H1 (cell line): ENCODE measurements at regions not wholly inside any gene's neighbourhood (a gene's known extent, or its start where the extent isn't known, plus 50 kb on each side); places are given as distances from the start of the nearest gene placed in this dataset.
"Not testable (repeated sequence)": the region's sequence is repeated elsewhere in the genome, so short reads cannot be mapped to it uniquely, and the experiment has no call there.

Experiments
- CTCF ChIA-PET: fragments of 300-600 bp; sonication (Branson Sonifier 250); formaldehyde crosslinking; loops from one replicate; lab custom pipeline; 2021; ENCODE audit not compliant: partially characterized antibody; lab: Charles Lee
- POLR2A ChIA-PET: fragments of 300-600 bp; sonication (Branson Sonifier 250); formaldehyde crosslinking; loops from one replicate; lab custom pipeline; 2021; ENCODE audit warnings: inconsistent platforms; ENCODE audit not compliant: partially characterized antibody; lab: Charles Lee
- DNase-seq, 2 experiments: peaks; one replicate each; pipeline versions ENCODE4 v3.0.0 to v3.0.0-alpha.2; 2010 to 2022; ENCODE audit warnings: low spot score in 2 of 2, low read depth in 1 of 2, mixed read lengths in 1 of 2
- FAIRE-seq: peaks from 2 replicates; lab custom pipeline; 2011; peaks lifted over from hg19 to GRCh38; lab: Jason Lieb, UNC
- H2AFZ ChIP-seq: 2 replicates; pipeline ENCODE4 v1.8.1; 2012; ENCODE audit warnings: low read length, inconsistent platforms
- H2AK5ac ChIP-seq: 2 replicates; pipeline ENCODE4 v1.6.1; 2013; ENCODE audit warnings: low read depth, low read length
- H2BK120ac ChIP-seq: replicated peaks from 2 replicates; pipeline ENCODE3; 2013; ENCODE audit warnings: low read depth, low read length, inconsistent platforms
- H2BK12ac ChIP-seq: 2 replicates; pipeline ENCODE4 v1.6.1; 2013; ENCODE audit warnings: low read depth, low read length
- H2BK15ac ChIP-seq: 2 replicates; pipeline ENCODE4 v1.6.1; 2013; ENCODE audit warnings: low read length
- H2BK20ac ChIP-seq: 2 replicates; pipeline ENCODE4 v1.6.1; 2013; ENCODE audit warnings: low read length
- H2BK5ac ChIP-seq: 2 replicates; pipeline ENCODE4 v1.6.1; 2013; ENCODE audit warnings: low read depth, low read length
- H3K14ac ChIP-seq: 2 replicates; pipeline ENCODE4 v1.6.1; 2013; ENCODE audit warnings: inconsistent platforms; ENCODE audit not compliant: insufficient read length
- H3K18ac ChIP-seq: 2 replicates; pipeline ENCODE4 v1.6.1; 2013; ENCODE audit warnings: low read length; ENCODE audit errors: extremely low read depth
- H3K23ac ChIP-seq: 2 replicates; pipeline ENCODE4 v1.6.1; 2013; ENCODE audit warnings: inconsistent platforms; ENCODE audit not compliant: insufficient read length
- H3K23me2 ChIP-seq: 2 replicates; pipeline ENCODE4 v1.6.1; 2013; ENCODE audit warnings: low read depth, low read length
- H3K27ac ChIP-seq: 2 replicates; pipeline ENCODE4 v1.6.1; 2011; ENCODE audit warnings: low read depth, low read length, inconsistent platforms
- H3K27me3 ChIP-seq, 4 experiments: replicated peaks in 1 of 4; 1 replicate in 1 of 4; 2 replicates in 3 of 4; pipeline versions ENCODE4 v1.6.1 to v1.8.1; 2011 to 2013; ENCODE audit warnings: low read length in 3 of 4, mild to moderate bottlenecking in 3 of 4, inconsistent platforms in 2 of 4, mixed read lengths in 2 of 4, moderate library complexity in 1 of 4; ENCODE audit not compliant: control insufficient read depth in 3 of 4, insufficient read depth in 3 of 4; ENCODE audit errors: extremely low read depth in 1 of 4
- H3K36me3 ChIP-seq, 4 experiments: 2 replicates each; pipeline versions ENCODE4 v1.6.1 to v1.8.1; 2011 to 2013; ENCODE audit warnings: mild to moderate bottlenecking in 4 of 4, low read length in 3 of 4, moderate library complexity in 2 of 4, control low read depth in 1 of 4, inconsistent platforms in 1 of 4; ENCODE audit not compliant: insufficient read depth in 4 of 4, control insufficient read depth in 2 of 4
- H3K4ac ChIP-seq: replicated peaks from 2 replicates; pipeline ENCODE3; 2013; ENCODE audit warnings: low read length, low read depth, mixed read lengths, inconsistent platforms; ENCODE audit not compliant: insufficient read length
- H3K4me1 ChIP-seq, 4 experiments: replicated peaks in 1 of 4; 1 replicate in 1 of 4; 2 replicates in 3 of 4; pipeline versions ENCODE4 v1.6.1 to v1.8.1; 2011 to 2013; ENCODE audit warnings: low read length in 3 of 4, inconsistent platforms in 2 of 4, mixed read lengths in 1 of 4; ENCODE audit not compliant: insufficient read depth in 4 of 4, control insufficient read depth in 3 of 4
- H3K4me2 ChIP-seq, 2 experiments: 2 replicates each; pipeline versions ENCODE4 v1.6.1 to v1.8.1; 2011 to 2013; ENCODE audit warnings: low read depth in 2 of 2, low read length in 2 of 2, control low read depth in 1 of 2, inconsistent platforms in 1 of 2, mild to moderate bottlenecking in 1 of 2; ENCODE audit not compliant: insufficient read depth in 1 of 2
- H3K4me3 ChIP-seq, 4 experiments: fragments of 200-600, 300-600 bp in 1 of 4; sonication (generic), shearing (Covaris generic), sonication (Bioruptor Twin) in 1 of 4; 2 replicates each; pipeline versions ENCODE4 v1.5.1 to v1.8.1; 2011 to 2016; ENCODE audit warnings: low read length in 4 of 4, low read depth in 3 of 4, control low read depth in 2 of 4, inconsistent platforms in 2 of 4, mild to moderate bottlenecking in 2 of 4, mixed read lengths in 1 of 4, moderate library complexity in 1 of 4; ENCODE audit not compliant: insufficient read depth in 2 of 4; ENCODE audit errors: extremely low read depth in 1 of 4
- H3K56ac ChIP-seq: replicated peaks from 2 replicates; pipeline ENCODE3; 2013; ENCODE audit warnings: low read depth, mild to moderate bottlenecking, mixed read lengths, low read length, inconsistent platforms; ENCODE audit not compliant: insufficient read length
- H3K79me1 ChIP-seq: 2 replicates; pipeline ENCODE4 v1.6.1; 2013; ENCODE audit warnings: low read depth, low read length, control low read depth
- H3K79me2 ChIP-seq, 2 experiments: 2 replicates each; pipeline versions ENCODE4 v1.6.1 to v1.8.1; 2012 to 2013; ENCODE audit warnings: low read length in 2 of 2, mild to moderate bottlenecking in 2 of 2, inconsistent platforms in 1 of 2; ENCODE audit not compliant: insufficient read depth in 2 of 2, control insufficient read depth in 1 of 2
- H3K9ac ChIP-seq, 4 experiments: replicated peaks in 1 of 4; 1 replicate in 1 of 4; 2 replicates in 3 of 4; pipeline versions ENCODE4 v1.6.1 to v1.8.1; 2011 to 2013; ENCODE audit warnings: low read depth in 3 of 4, low read length in 3 of 4, control low read depth in 2 of 4, mild to moderate bottlenecking in 2 of 4, moderate library complexity in 2 of 4, inconsistent platforms in 1 of 4; ENCODE audit errors: extremely low read depth in 1 of 4
- H3K9me3 ChIP-seq, 2 experiments: 2 replicates each; pipeline versions ENCODE4 v1.6.1 to v1.8.1; 2012 to 2013; ENCODE audit warnings: mild to moderate bottlenecking in 2 of 2, moderate library complexity in 2 of 2, control low read depth in 1 of 2, inconsistent platforms in 1 of 2, low read depth in 1 of 2, low read length in 1 of 2, mixed read lengths in 1 of 2; ENCODE audit not compliant: insufficient read depth in 2 of 2
- H4K20me1 ChIP-seq, 2 experiments: replicated peaks in 1 of 2; 2 replicates each; pipeline versions ENCODE3 to v1.8.1; 2011 to 2013; ENCODE audit warnings: inconsistent platforms in 2 of 2, low read length in 2 of 2, mild to moderate bottlenecking in 1 of 2; ENCODE audit not compliant: insufficient read depth in 2 of 2, control insufficient read depth in 1 of 2
- H4K5ac ChIP-seq: 2 replicates; pipeline ENCODE4 v1.6.1; 2013; ENCODE audit warnings: low read length, low read depth, mixed read lengths, inconsistent platforms; ENCODE audit not compliant: insufficient read length
- H4K8ac ChIP-seq: 2 replicates; pipeline ENCODE4 v1.8.0; 2013; ENCODE audit warnings: mild to moderate bottlenecking, moderate library complexity, low read length, inconsistent platforms; ENCODE audit not compliant: insufficient read depth; ENCODE audit errors: extremely low read depth
- H4K91ac ChIP-seq: replicated peaks from 2 replicates; pipeline ENCODE3; 2013; ENCODE audit warnings: low read length, mixed read lengths, inconsistent platforms; ENCODE audit not compliant: insufficient read length
- WGBS, 2 experiments: shearing (Covaris generic) in 1 of 2; methylation state at CpG; one replicate each; pipeline versions ENCODE4 v1.1.6 to v1.1.7; 2013 to 2015; ENCODE audit warnings: low lambda C conversion rate in 2 of 2, mixed read lengths in 2 of 2, inconsistent platforms in 1 of 2, low coverage in 1 of 2, missing lambda C conversion rate in 1 of 2; ENCODE audit not compliant: insufficient replicate concordance in 2 of 2, insufficient coverage in 1 of 2, insufficient read length in 1 of 2; ENCODE audit errors: extremely low coverage in 1 of 2, missing lambda C conversion rate in 1 of 2; 5-methylcytosine and 5-hydroxymethylcytosine counted together

DNA sequence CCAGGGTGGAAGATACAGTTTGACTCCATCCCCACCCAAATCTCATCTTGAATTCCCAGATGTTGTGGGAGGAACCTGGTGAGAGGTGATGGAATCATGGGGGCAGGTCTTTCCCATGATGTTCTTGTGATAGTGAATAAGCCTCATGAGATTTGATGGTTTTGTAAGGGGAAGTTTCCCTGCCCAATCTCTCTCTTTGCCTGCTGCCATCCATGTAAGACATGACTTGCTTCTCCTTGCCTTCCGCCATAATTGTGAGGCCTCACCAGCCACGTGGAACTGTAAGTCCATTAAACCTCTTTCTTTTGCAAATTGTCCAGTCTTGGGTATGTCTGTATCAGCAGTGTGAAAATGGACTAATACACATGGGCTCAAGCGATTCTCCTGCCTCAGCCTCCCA, 59.4 kb upstream of the LHX5 start:
- H2BK12ac ChIP-seq, H4K20me1 ChIP-seq, H3K14ac ChIP-seq, H3K27me3 ChIP-seq, H3K9me3 ChIP-seq, DNase-seq, H3K9ac ChIP-seq, H3K4me2 ChIP-seq, H3K36me3 ChIP-seq, H2BK120ac ChIP-seq, H3K79me1 ChIP-seq, H3K4ac ChIP-seq, H2AFZ ChIP-seq, H3K23ac ChIP-seq, H3K27ac ChIP-seq, H3K18ac ChIP-seq, H4K91ac ChIP-seq, H3K79me2 ChIP-seq, H3K4me1 ChIP-seq, H3K56ac ChIP-seq, H2BK20ac ChIP-seq, H2BK5ac ChIP-seq, H3K4me3 ChIP-seq, H2AK5ac ChIP-seq, H2BK15ac ChIP-seq, FAIRE-seq, H4K5ac ChIP-seq, H4K8ac ChIP-seq, H3K23me2 ChIP-seq, POLR2A ChIA-PET: not testable (repeated sequence)
- 95% methylated on average over 3 of the region's 3 CpGs; no CpG with 5 or more reads in 1 of the 2 experiments for WGBS, 2 experiments
- CTCF ChIA-PET, result interaction anchor here (1.1 kb wide), 1 partner anchor 10 kb away, joined by 3 read pairs; no protein-coding TSS in a partner anchor
